Activated effector memory CD4-positive, alpha-beta T cell treated with Interleukin-2 at 50 U/mL for 16 hours (primary cell): ENCODE measurements at regions not wholly inside any gene's neighbourhood (a gene's known extent, or its start where the extent isn't known, plus 50 kb on each side); places are given as distances from the start of the nearest gene placed in this dataset.

Experiments used
- DNase-seq: peaks from one replicate; pipeline ENCODE4 v3.0.0-alpha.2; 2020

- DNase-seq, result no peak
These were observed 94.9 kb downstream of the PRLHR start for GRCh38 chr10:118500477-118501104.

- no peak for DNase-seq
These were observed 96.3 kb downstream of the PRLHR start for GRCh38 chr10:118499186-118499585.

GRCh38 chr10:118498623-118499022 is 96.8 kb downstream of the PRLHR start:
- DNase-seq, result no peak

GRCh38 chr10:118497227-118497626 is 98.2 kb downstream of the PRLHR start:
- DNase-seq, result no peak

- DNase-seq, result no peak
These were observed 98.9 kb downstream of the PRLHR start for GRCh38 chr10:118496525-118496924.

- DNase-seq, result no peak
These were observed 99.9 kb downstream of the PRLHR start for GRCh38 chr10:118495499-118495898.

- DNase-seq, result no peak
These were observed 104.4 kb downstream of the PRLHR start for GRCh38 chr10:118491055-118491454.

- no peak for DNase-seq
These were observed 106.5 kb downstream of the PRLHR start for GRCh38 chr10:118488710-118489497.

GRCh38 chr10:118485641-118486040 is 109.8 kb downstream of the PRLHR start:
- DNase-seq, result no peak

GRCh38 chr10:118484152-118484871 is 111.1 kb downstream of the PRLHR start:
- no peak for DNase-seq

GRCh38 chr10:118483496-118483895 is 112.0 kb downstream of the PRLHR start:
- no peak for DNase-seq

- DNase-seq, result no peak
These were observed 112.8 kb downstream of the PRLHR start for GRCh38 chr10:118482393-118483331.

- no peak for DNase-seq
These were observed 113.6 kb downstream of the PRLHR start for GRCh38 chr10:118481871-118482270.

- DNase-seq, result no peak
These were observed 120.2 kb downstream of the PRLHR start for GRCh38 chr10:118475214-118475613.

- no peak for DNase-seq
These were observed 121.3 kb downstream of the PRLHR start for GRCh38 chr10:118474111-118474510.

GRCh38 chr10:118473305-118473960 is 122.0 kb downstream of the PRLHR start:
- no peak for DNase-seq

GRCh38 chr10:118472415-118473304 is 122.8 kb downstream of the PRLHR start:
- no peak for DNase-seq

- no peak for DNase-seq
These were observed 123.6 kb downstream of the PRLHR start for GRCh38 chr10:118471863-118472262.

- DNase-seq, result no peak
These were observed 125.0 kb downstream of the PRLHR start for GRCh38 chr10:118470470-118470869.

- no peak for DNase-seq
These were observed 125.1 kb upstream of the FAM204A start for GRCh38 chr10:118467200-118467599.

GRCh38 chr10:118465300-118465874 is 123.3 kb upstream of the FAM204A start:
- no peak for DNase-seq
